ENCODE measurements at regions not wholly inside any gene's neighbourhood (a gene's known extent, or its start where the extent isn't known, plus 50 kb on each side); places are given as distances from the start of the nearest gene placed in this dataset.

- H2BK5ac ChIP-seq (ENCODE audit: low read depth, low read length): no peak overlapping the region
- no peak overlapping the region for H2BK15ac ChIP-seq (ENCODE audit: low read length)
- H3K9me3 ChIP-seq (ENCODE audit: insufficient read depth in 2 of 2, low read depth in 1 of 2, low read length in 1 of 2): no peaks in the 10 kb centered on the region
- H3K79me1 ChIP-seq (ENCODE audit: low read depth, low read length): no peaks in the 10 kb centered on the region
- H3K14ac ChIP-seq (ENCODE audit: insufficient read length): no peak overlapping the region
- no peaks in the 10 kb centered on the region for H4K20me1 ChIP-seq (replicated peaks in 1 of 2; ENCODE audit: control insufficient read depth in 1 of 2, insufficient read depth in 2 of 2, low read length in 2 of 2)
- no peak overlapping the region for H3K4me3 ChIP-seq (ENCODE audit: extremely low read depth in 1 of 4, insufficient read depth in 2 of 4, low read depth in 3 of 4, low read length in 4 of 4)
- H4K8ac ChIP-seq (ENCODE audit: extremely low read depth, insufficient read depth, low read length): no peak overlapping the region
- H3K18ac ChIP-seq (ENCODE audit: extremely low read depth, low read length): no peak overlapping the region; the same call in 1 of the 2 replicates
- no peak overlapping the region; the same call in 1 of the 2 replicates for H2AFZ ChIP-seq (ENCODE audit: low read length)
- no peak overlapping the region for H2BK12ac ChIP-seq (ENCODE audit: low read depth, low read length)
- H3K23me2 ChIP-seq (ENCODE audit: low read depth, low read length): no peaks in the 10 kb centered on the region
- H3K27me3 ChIP-seq (replicated peaks in 1 of 4; ENCODE audit: control insufficient read depth in 3 of 4, extremely low read depth in 1 of 4, insufficient read depth in 3 of 4, low read length in 3 of 4): no peaks in the 10 kb centered on the region
- H3K4me1 ChIP-seq (replicated peaks in 1 of 4; ENCODE audit: control insufficient read depth in 3 of 4, insufficient read depth in 4 of 4, low read length in 3 of 4): no peaks in the 10 kb centered on the region
- no peak overlapping the region for H3K9ac ChIP-seq (replicated peaks in 1 of 4; ENCODE audit: extremely low read depth in 1 of 4, low read depth in 3 of 4, low read length in 3 of 4)
- no peak overlapping the region for H4K5ac ChIP-seq (ENCODE audit: insufficient read length, low read depth, low read length)
- 86% methylated on average over 2 of the region's 2 CpGs; no CpG with 5 or more reads in 1 of the 2 experiments for WGBS, 2 experiments (ENCODE audit: extremely low coverage in 1 of 2, insufficient coverage in 1 of 2, insufficient read length in 1 of 2, insufficient replicate concordance in 2 of 2, low coverage in 1 of 2, low lambda C conversion rate in 2 of 2, missing lambda C conversion rate in 1 of 2)
- H3K56ac ChIP-seq (replicated peaks; ENCODE audit: insufficient read length, low read depth, low read length): no peak overlapping the region
- no peak overlapping the region for H3K27ac ChIP-seq (ENCODE audit: low read depth, low read length)
- H3K36me3 ChIP-seq (ENCODE audit: control insufficient read depth in 2 of 4, insufficient read depth in 4 of 4, low read length in 3 of 4): no peaks in the 10 kb centered on the region
- H2AK5ac ChIP-seq (ENCODE audit: low read depth, low read length): no peak overlapping the region
- no peak overlapping the region for H3K23ac ChIP-seq (ENCODE audit: insufficient read length)
- ChIA-PET POLR2A (ENCODE audit: partially characterized antibody) (no interaction called here), CTCF (ENCODE audit: partially characterized antibody) (no interaction called here)
- no peak overlapping the region for H2BK20ac ChIP-seq (ENCODE audit: low read length)
- FAIRE-seq: no peak
- no peak overlapping the region for H2BK120ac ChIP-seq (replicated peaks; ENCODE audit: low read depth, low read length)
- H3K4me2 ChIP-seq (ENCODE audit: insufficient read depth in 1 of 2, low read depth in 2 of 2, low read length in 2 of 2): no peak overlapping the region
- H4K91ac ChIP-seq (replicated peaks; ENCODE audit: insufficient read length, low read length): no peak overlapping the region
- no peaks in the 10 kb centered on the region for H3K79me2 ChIP-seq (ENCODE audit: control insufficient read depth in 1 of 2, insufficient read depth in 2 of 2, low read length in 2 of 2)
- DNase-seq (ENCODE audit: low read depth in 1 of 2, low spot score in 2 of 2): no peak
- H3K4ac ChIP-seq (replicated peaks; ENCODE audit: insufficient read length, low read depth, low read length): no peak overlapping the region
- no peak for TF ChIP-seq TCF12 (IDR thresholded peaks at IDR 0.05; ENCODE audit: low read depth, low read length)
- no peak for TF ChIP-seq TAF7 (optimal IDR thresholded peaks at IDR 0.05; ENCODE audit: borderline replicate concordance, low read depth, low read length)
- TF ChIP-seq EGR1 (IDR thresholded peaks at IDR 0.05; ENCODE audit: borderline replicate concordance, low read depth, low read length): no peak
- no peak for TF ChIP-seq CTBP2 (IDR thresholded peaks at IDR 0.05; ENCODE audit: borderline replicate concordance, insufficient read depth, insufficient read length, low read length)
- TF ChIP-seq JUN (IDR thresholded peaks at IDR 0.05; ENCODE audit: low read depth, low read length): no peak
- no peak for TF ChIP-seq RXRA (IDR thresholded peaks at IDR 0.05; ENCODE audit: insufficient read depth, low read depth, low read length)
- no peak for TF ChIP-seq POLR2AphosphoS5 (IDR thresholded peaks at IDR 0.05; ENCODE audit: low read depth, low read length)
- TF ChIP-seq EP300 (IDR thresholded peaks at IDR 0.05; ENCODE audit: borderline replicate concordance in 1 of 2, low read depth in 2 of 2, low read length in 2 of 2): no peak
- no peak for TF ChIP-seq ATF2 (IDR thresholded peaks at IDR 0.05; ENCODE audit: low read length)
- TF ChIP-seq KDM5A (IDR thresholded peaks at IDR 0.05; ENCODE audit: low read length): no peak
- TF ChIP-seq RAD21 (IDR thresholded peaks at IDR 0.05 in 1 of 2, conservative IDR thresholded peaks at IDR 0.05 in 1 of 2; ENCODE audit: low read depth in 2 of 2, low read length in 2 of 2): no peak
- no peak for TF ChIP-seq GTF2F1 (IDR thresholded peaks at IDR 0.05; ENCODE audit: borderline replicate concordance, low read depth, low read length)
- TF ChIP-seq SIRT6 (IDR thresholded peaks at IDR 0.05; ENCODE audit: low read length): no peak
Measured at GRCh38 chr10:44063686-44064085, 321.2 kb downstream of the CXCL12 start.

All from H1 (cell line).